MV-4-11 (cell line): ENCODE measurements at regions not wholly inside any gene's neighbourhood (a gene's known extent, or its start where the extent isn't known, plus 50 kb on each side); places are given as distances from the start of the nearest gene placed in this dataset.

ENCODE experiments used
- DNase-seq: peaks from one replicate; lab custom pipeline; 2025; lab: John Stamatoyannopoulos, UW

GRCh38 chr11:23359297-23359696 lies 499.0 kb upstream of the CCDC179 start:
- DNase-seq, result no peak

- no peak for DNase-seq
These were observed 503.8 kb upstream of the CCDC179 start for GRCh38 chr11:23364076-23364475.

DNA sequence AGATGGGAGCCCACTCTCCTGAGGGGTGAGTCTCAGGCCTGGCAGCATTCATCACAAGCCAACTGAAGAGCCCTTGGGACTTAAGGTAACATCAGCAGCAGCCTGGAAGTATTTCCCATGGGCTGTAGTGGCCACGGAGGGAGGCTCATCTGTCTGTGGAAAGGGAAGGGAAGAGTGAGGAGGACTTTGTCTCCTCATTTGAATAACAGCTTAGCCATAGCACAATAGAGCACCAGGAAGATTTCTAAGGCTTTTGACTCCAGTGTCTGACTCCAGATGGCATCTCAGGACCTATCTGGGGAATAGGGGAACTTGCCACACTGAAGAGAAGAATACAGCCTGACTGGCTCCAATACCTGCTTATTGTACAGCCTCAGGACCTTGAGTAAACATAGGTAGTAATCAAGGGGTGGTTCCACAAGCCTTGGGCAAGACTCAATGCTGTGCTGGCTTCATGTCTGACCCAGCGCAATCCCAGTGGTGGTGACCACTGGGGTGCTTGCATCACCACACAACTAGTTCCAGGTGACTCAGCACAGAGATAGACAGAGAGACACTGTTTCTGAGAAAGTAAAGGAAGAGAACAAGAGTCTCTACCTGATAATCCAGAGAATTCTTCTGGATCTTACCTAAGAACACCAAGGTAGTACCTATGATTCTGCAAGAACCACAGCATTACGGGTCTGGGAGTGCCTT lies 510.5 kb upstream of the CCDC179 start:
- DNase-seq, result no peak

GRCh38 chr11:23377909-23378308 lies 517.6 kb upstream of the CCDC179 start:
- no peak for DNase-seq

GRCh38 chr11:23391031-23391430 lies 530.8 kb upstream of the CCDC179 start:
- DNase-seq, result no peak

- DNase-seq, result no peak
These were observed 537.8 kb upstream of the CCDC179 start for GRCh38 chr11:23398052-23398451.

DNA sequence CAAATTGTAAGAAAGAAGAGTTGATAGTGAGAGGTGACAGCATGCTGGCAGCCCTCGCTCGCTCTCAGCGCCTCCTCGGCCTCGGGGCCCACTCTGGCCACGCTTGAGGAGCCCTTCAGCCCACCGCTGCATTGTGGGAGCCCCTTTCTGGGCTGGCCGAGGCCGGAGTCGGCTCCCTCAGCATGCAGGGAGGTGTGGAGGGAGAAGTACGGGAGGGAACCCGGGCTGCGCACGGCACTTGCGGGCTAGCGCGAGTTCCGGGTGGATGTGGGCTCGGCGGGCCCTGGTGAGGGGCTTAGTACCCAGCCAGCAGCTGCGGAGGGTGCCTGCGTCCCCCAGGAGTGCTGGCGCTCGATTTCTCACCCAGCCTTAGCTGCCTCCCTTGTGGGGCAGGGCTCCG lies 539.7 kb upstream of the CCDC179 start:
- DNase-seq, result no peak

GRCh38 chr11:23403210-23404185 lies 543.2 kb upstream of the CCDC179 start:
- no peak for DNase-seq

DNA sequence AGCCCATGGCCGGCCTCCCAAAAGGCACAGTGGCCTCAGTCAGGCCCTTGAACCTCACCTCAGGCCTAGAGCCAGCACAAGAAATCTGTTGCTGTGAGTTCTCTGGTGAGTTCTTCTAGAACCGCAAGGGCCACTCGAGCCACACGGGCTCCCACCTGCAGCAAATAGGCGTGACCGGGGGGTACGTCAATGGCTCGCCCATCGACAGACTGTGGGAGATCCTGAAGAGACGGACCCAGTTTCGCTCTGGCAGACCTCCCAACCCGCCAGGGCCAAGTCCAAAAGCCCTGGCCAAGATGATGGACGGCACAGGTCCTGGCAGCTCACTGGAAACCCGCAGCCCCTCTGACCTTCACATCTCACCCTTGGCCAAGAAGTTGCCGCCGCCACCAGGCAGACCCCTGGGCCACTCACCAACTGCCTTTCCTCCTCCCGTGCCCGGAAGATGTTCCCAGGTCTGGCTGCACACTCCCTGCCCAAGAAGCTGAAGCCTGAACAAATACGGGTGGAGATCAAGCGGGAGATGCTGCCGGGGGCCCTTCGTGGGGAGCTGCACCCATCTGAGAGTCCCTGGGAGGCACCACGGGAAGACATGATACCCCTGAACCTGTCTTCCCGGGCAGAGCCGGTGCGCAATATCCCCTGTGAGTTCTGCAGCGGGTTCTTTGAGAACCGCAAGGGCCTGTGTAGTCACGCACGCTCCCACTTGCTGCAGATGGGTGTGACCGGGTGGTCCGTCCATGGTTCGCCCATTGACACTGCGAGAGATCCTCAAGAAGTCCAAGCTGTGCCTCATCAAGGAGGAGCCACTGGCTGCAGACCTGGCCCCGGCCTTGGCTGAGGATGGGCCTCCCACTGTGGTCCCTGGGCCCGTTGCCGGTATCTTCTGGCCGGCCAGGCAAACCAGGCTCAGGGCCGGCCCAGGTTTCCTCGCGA lies 544.2 kb upstream of the CCDC179 start:
- DNase-seq, result no peak

DNA sequence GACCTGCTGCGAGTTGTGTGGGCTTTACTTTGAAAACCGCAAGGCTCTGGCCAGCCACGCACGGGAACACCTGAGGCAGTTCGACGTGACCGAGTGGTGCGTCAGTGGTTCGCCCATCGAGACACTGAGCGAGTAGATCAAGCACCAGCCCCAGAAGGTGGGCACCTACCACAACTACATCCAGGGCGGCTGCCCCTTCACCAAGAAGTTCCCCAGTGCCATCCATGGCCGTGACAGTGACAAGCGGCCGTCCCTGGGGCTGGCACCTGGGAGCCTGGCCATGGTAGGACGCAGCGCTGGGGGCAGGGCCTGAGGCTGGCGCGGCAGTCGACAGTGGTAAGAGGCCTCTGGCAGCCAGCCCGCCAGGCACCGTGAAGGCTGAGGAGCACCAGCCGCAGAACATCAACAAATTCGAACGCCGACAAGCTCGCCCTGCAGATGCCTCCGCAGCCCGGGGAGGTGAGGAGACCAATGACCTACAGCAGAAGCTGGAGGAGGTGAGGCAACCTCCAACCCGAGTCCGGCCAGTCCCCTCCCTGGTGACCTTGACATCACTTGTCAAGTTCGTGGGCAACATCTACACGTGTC lies 545.2 kb upstream of the CCDC179 start:
- DNase-seq, result no peak

DNA sequence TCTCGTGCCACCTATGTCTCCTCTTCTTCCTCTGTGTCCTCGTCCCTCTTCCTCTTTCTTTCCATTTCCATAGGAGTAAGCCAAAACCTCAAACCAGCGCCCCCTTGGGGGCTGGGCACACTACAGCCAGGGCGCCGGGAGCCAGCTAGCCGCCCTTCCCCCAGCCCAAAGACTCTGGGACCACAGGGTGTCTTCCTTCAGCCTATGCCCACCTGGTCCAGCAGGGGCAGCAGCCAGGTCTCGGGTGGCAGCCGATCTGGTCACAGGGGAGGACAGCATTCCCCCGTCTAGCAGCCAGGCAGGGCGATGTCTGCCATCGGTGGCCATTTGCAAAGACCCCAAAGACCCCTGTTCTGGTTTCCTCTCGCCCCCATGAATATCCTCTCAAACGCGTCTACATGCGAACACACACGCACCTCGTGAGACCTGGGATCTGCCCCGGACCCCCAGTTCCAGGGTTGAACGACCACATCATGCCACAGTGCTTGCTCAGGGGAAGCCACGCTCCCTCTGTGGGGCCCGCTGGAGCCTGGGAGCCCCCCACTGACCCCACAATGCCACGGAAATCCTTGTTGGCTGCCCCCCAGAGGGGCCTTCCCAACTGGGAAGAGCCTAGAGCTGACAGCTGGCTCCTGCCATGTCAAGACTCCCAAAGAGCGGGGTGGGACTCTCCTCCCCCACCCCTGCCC lies 546.0 kb upstream of the CCDC179 start:
- no peak for DNase-seq

- no peak for DNase-seq
These were observed 552.8 kb upstream of the CCDC179 start for GRCh38 chr11:23413057-23413456.

- DNase-seq, result no peak
These were observed 562.8 kb upstream of the CCDC179 start for GRCh38 chr11:23423104-23423503.

GRCh38 chr11:23423656-23424055 lies 563.4 kb upstream of the CCDC179 start:
- DNase-seq, result no peak

DNA sequence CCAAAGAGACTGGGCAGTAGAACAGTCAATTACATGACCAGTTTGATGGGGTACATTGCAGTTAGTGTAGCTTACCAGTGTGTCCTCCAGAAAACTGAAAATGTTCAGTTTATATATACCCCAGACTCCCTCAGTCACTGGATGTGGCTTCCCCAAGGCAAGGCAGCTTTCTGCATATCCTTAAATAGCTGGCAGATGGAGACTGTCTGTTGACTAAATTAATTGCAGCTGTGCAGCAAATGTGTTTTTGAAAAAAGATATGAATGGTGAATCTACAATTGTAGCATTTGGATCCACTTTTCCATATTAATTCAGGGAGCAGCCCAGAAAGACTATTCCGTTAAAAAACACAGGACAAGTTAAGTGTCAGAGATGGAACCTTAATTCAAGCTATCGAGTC lies 565.1 kb upstream of the CCDC179 start:
- no peak for DNase-seq

GRCh38 chr11:23429569-23429968 lies 569.3 kb upstream of the CCDC179 start:
- no peak for DNase-seq

DNA sequence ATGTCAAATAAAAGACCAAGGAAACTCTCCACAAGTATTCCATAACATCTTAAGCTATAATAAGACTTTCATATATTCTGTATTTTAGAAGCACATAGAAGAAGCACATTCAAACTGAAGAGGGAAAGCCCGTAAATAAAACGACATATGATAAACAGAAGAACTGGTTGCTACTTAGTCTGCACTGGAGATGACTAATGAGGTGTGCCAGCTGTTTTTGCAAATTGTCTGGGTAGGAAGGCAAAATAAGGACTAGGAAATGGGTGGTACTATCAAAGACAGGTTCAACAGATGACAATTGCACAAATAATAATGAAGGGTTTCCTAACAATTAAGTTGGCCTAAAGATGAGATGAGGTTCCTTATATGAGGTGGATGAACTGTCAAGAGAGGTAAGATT lies 593.2 kb upstream of the CCDC179 start:
- DNase-seq, result no peak

DNA sequence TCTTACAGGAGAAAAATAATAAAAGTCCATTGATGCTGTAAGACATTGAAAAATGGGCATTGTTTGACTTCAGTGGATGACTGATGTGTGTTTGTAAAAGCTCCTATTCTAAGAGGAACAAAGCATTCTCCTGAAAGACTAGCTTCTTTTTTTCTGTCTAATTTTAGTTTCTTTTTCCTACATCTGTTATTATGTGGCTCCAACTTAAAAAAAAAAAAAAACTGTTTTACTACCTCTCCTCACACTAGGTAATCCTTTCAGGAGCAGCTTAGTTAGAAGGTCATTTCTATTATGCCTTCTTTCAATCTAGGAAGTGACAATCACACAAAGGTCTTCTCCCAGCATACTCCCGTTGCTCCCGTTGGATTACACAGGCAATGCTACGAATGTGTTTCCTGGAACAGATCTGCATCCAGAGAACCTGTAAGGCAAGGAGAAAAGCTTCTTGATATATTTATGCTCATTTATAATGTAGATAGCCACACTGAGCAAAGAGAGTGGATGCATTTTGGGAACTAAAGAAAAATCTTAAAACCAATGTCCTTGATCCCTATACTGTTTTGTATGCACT lies 595.1 kb upstream of the CCDC179 start:
- DNase-seq, result no peak

DNA sequence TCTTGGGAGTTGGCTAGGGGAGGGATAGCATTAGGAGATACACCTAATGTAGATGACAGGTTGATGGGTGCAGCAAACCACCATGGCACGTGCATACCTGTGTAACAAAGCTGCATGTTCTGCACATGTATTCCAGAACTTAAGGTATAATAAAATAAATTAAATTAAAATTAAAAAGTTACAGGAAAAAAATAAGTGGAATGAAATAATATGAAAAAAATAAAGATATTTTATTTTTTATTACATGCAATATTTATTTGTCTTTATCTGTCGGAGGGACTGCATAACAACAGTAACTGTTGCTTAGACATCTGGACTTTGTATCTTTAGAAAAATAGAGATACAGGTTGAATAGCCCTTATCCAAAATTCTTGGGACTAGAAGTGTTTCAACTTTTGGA lies 597.4 kb upstream of the CCDC179 start:
- DNase-seq, result no peak

DNA sequence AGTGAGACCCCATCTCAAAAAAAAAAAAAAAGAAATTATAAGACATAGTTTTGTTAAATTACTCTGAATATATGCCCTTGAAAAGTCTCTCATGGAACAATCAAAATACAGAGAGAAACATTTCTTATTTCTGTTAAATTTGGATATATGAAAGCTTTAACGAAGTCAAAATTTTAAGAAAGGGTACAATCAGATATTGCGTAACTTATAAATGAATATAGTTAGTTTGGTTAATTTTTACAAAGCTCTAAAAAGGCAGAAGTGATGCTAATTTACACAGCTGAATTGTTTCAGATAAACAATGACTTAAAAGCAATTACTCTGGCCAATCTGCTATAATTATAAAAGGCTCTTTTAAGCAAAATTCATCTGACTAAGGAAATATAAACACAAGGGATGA lies 611.6 kb upstream of the CCDC179 start:
- no peak for DNase-seq

GRCh38 chr11:23473782-23474181 lies 613.5 kb upstream of the CCDC179 start:
- DNase-seq, result no peak
